ENCODE measurements at regions not wholly inside any gene's neighbourhood (a gene's known extent, or its start where the extent isn't known, plus 50 kb on each side); places are given as distances from the start of the nearest gene placed in this dataset.

DNA sequence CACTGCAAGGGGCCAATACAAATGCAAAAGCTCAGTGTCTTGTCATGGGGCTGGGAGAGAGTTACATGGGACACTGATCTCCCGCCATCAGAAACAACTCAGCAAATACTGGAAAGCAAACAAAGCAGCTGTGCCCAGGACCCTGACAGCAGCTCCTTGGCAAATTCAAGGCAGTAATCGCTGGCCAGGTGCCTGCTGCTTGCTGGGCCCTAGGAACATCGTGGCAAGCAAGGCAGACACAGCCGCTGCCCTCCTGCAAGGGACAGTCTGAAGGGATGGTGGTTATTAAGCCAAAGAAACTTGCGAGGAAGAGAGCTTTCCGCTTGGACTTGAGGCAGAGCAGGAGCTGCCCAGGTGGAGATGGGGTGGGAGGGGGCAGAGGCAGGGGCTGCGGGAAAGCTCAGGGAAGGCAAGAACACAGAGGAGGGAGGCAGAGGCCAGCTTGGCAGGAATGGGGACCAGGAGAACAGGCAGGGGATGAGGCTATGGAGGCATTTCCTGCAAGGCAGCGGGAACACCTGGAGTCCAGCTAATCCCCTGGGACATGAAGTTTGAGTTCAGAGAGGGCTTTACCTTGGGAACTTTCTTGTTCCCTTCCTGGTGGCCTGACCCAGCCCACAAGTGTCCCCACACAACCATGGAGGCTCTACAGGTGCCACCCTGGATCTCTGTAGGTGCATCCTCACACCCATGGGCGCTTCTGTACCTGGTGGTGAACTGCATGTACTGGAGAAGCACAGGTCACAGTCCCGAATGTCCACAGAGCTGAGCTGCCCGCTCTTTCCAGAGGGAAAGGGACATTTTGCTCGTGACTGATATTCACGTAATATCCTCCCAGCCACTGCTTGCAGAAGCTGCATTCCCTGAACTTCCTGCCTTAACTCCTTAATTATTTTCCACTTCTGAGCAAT lies 78.7 kb upstream of the ATP2B2 start:
- in situ Hi-C loops (cut with MboI; ENCODE audit: low sequenced_read_pairs): no loop called here

GRCh38 chr3:10585945-10586344 lies 80.6 kb upstream of the ATP2B2 start:
- in situ Hi-C loops (cut with MboI; ENCODE audit: low sequenced_read_pairs): no loop called here

- in situ Hi-C loops (cut with MboI; ENCODE audit: low sequenced_read_pairs): no loop called here
Observed at GRCh38 chr3:10594915-10595314, 89.5 kb upstream of the ATP2B2 start.

DNA sequence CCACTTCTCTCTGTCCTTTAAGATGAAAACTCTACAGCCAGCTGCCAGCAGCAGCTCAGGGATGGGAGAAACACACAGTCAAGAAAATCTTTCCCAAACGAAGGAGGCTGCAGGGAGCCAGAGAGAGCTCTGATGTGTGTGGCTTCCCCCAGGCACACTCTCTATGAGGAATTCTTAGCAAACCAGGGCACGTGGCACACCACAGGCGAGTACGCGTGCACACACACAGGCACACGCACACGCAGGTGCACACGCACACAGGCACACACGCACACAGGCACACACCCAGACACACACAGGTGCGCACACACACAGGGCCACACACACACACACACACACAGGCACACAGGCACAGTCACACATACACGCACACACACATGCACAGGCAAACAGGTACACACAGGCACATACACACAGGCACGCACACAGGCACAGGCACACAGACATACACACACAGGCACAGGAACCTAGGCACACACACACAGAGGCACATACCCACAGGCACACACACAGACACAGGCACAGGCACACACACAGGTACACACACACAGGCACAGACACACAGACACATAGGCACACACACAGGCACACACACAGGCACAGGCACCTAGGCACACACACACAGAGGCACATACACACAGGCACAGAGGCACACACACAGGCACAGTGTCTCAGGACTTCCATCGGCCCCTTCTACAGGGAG lies 91.5 kb upstream of the ATP2B2 start:
- in situ Hi-C loops (cut with MboI; ENCODE audit: low sequenced_read_pairs): no loop called here

DNA sequence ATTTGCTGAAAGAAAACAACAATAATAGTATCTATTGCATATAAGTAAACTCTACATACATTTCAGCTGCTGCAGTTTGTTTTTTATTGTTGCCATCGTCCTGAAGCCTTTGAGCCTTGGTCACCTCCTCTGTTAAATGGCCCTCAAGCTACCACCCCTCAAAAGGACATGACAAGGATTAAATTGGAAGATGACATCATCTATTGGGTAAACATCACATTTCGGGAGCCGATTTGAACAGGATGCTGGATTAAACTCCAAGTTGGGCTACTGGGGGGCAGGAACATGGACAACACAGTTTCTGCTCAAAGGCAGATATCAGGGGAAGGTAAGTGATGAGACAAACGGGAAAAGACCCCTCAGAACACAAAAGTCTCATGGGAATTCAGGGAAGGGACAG lies 92.3 kb upstream of the ATP2B2 start:
- in situ Hi-C loops (cut with MboI; ENCODE audit: low sequenced_read_pairs): no loop called here

DNA sequence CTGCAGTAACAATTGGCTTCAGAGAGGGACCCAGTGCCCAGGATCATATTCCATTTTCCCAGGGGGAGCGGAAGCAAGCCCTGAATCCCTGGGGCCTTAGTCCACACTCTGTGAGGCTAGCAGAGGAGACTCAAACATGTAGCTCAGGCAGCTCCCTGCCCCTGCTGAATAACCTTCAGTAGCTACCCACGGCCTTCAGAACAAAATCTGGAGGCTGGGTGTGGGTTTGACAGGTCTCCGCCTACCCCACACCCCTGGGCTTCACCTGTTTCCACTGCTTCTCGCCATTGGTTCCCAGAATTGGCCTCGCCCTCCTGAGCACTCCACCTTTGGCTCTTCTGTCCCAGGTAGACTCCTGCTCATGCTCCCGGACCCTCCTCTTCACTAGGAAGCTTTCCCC lies 93.6 kb upstream of the ATP2B2 start:
- in situ Hi-C loops (cut with MboI; ENCODE audit: low sequenced_read_pairs): no loop called here

DNA sequence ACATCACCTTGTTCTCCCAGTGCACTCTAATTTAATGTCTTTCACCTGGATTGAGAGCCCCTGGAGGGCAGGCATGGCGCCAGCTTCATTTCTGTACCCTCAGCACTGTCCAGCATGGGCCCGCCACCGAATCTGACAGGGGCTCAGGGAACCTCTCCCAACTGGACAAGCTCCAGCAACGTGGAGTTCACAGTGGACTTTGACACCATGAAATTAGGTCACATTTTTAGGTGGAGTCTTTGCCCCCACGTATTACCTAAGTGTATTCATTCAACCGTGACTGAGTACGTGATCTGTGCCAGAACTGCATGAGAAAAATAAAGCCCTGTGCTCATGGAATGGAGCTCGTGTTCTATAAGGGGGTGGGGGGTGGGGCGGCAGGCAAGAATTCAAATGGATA lies 94.1 kb upstream of the ATP2B2 start:
- in situ Hi-C loops (cut with MboI; ENCODE audit: low sequenced_read_pairs): no loop called here

DNA sequence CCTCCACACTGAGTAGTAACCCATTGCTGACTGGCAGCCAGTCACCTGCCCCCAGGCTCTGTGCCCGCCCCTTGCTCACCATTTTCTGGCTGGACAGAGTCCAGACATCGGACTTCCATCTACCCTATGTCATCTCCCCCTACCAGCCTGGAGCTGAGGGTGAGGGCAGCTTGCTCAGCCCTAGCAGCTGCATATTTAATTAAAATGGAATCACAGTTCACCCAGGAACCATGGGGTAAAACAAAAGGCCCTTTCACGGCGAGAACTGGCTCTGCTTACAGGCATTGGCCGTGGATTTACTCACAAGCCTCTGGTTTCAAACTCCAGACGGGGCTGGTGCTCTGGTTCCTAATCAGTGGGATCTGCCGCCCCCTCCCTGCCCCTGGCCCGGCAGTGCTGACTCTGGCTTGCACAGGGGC lies 94.9 kb upstream of the ATP2B2 start:
- in situ Hi-C loops (cut with MboI; ENCODE audit: low sequenced_read_pairs): no loop called here

GRCh38 chr3:10600726-10601125 lies 95.3 kb upstream of the ATP2B2 start:
- in situ Hi-C loops (cut with MboI; ENCODE audit: low sequenced_read_pairs): no loop called here

DNA sequence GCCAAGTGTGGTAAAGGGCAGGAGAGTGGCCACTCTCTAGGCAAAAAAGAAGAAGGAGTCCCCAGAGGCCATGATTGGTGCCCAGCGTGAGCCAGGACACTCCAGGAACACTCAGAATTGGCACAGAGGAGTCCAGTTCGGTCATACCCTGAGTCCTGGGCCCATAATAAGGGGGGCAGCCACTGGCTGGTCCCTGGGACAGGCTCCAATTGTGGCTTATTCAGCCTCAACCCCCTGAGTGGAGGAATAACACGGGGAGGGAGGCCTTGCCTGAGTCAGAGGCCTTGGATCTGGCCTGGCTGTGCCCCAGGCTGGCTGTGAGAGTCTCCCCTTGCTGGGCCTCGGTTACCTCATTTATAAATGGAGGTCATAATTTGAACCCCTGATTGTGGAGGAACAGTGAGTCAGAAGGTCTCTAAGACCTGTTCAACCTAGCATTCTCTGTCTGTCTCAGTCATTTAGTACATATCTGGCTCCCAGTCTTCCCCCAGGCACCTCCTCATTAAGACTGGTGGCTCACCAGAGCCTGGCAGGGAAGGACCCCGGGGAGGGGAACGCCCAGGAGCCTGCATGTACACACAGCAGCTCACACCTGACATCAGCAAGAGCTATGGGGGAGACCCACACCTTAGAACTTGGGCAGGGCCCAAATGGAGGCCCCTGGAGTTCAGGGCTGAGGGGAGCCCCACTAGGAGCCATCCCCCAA lies 95.9 kb upstream of the ATP2B2 start:
- in situ Hi-C loops (cut with MboI; ENCODE audit: low sequenced_read_pairs): no loop called here

DNA sequence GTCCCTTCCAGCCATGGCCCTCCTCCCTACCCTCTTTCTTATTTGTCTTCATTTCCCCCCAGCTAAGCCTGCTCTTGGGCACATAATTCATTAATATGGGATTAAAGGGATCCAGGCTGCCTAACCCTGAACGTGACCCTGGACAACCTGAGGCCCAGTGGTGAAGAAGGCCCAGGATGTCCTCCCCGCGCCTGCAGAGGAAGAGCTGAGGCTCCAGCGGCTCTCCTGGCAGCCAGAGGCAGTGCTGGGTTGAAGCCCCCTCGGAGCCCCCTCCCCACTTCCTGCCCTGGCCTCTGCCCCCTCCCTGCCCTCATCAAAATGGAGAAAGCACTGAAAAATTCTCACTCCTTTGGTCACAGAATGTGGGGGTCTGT lies 96.5 kb upstream of the ATP2B2 start:
- in situ Hi-C loops (cut with MboI; ENCODE audit: low sequenced_read_pairs): no loop called here

GRCh38 chr3:10602271-10602670 lies 96.9 kb upstream of the ATP2B2 start:
- in situ Hi-C loops (cut with MboI; ENCODE audit: low sequenced_read_pairs): no loop called here

GRCh38 chr3:10602769-10603768 lies 97.7 kb upstream of the ATP2B2 start:
- in situ Hi-C loops (cut with MboI; ENCODE audit: low sequenced_read_pairs): no loop called here

DNA sequence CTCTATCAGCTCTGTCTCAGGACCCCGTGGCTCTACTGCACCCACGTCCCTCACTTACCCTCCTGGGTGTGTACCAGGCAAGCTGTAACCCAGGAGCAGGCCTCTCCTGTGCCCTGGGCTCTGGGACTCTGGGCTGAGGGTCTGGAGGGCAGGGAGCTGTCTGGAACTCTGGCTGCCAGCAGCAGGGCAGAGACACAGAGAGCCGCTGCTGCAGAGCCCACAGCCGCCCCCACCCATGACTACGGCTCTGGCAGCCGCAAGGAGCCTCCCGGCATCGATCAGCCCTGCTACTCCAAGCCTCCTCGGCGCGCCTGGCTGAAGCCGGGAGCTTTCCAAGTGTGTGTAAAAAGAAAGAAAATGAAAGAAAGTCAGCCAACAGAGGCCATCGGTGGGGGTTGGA lies 103.7 kb upstream of the ATP2B2 start:
- in situ Hi-C loops (cut with MboI; ENCODE audit: low sequenced_read_pairs): no loop called here

- in situ Hi-C loops (cut with MboI; ENCODE audit: low sequenced_read_pairs): no loop called here
Observed at GRCh38 chr3:10614168-10614567, 108.8 kb upstream of the ATP2B2 start.

DNA sequence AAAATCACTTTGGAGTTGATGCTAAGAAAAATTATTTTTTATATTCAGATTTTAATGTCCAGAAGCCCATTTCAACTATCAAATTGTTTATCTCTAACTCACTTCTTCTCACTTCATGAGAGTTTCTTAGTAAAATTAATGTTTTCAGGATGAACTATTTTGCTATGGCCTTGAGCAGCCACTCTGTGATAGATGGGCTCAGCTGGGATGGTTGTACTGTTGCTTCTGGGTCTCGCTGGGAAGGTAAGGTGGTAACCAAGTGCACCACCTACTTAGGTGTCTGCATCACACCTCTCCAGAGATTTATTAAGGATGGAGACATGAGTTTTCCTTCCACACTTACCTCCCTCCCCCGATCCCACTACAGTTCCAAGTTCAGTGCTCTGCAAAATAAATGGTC lies 110.3 kb upstream of the ATP2B2 start:
- in situ Hi-C loops (cut with MboI; ENCODE audit: low sequenced_read_pairs): no loop called here

GRCh38 chr3:10616321-10616720 lies 110.9 kb upstream of the ATP2B2 start:
- in situ Hi-C loops (cut with MboI; ENCODE audit: low sequenced_read_pairs): no loop called here

GRCh38 chr3:10619989-10620832 lies 114.8 kb upstream of the ATP2B2 start:
- in situ Hi-C loops (cut with MboI; ENCODE audit: low sequenced_read_pairs): no loop called here

- in situ Hi-C loops (cut with MboI; ENCODE audit: low sequenced_read_pairs): no loop called here
Observed at GRCh38 chr3:10620833-10621082, 115.4 kb upstream of the ATP2B2 start.

Data from HL-60/S4 treated with retinoic acid at 250 ng/mL for 4 days and 3 days (cell line).